ENCODE measurements at regions not wholly inside any gene's neighbourhood (a gene's known extent, or its start where the extent isn't known, plus 50 kb on each side); places are given as distances from the start of the nearest gene placed in this dataset.

GRCh38 chr13:63299866-63300394 is 1884.3 kb upstream of the PCDH20 start:
- no peak for DNase-seq (ENCODE audit: low read depth)
- TF ChIP-seq, protein P1, sequence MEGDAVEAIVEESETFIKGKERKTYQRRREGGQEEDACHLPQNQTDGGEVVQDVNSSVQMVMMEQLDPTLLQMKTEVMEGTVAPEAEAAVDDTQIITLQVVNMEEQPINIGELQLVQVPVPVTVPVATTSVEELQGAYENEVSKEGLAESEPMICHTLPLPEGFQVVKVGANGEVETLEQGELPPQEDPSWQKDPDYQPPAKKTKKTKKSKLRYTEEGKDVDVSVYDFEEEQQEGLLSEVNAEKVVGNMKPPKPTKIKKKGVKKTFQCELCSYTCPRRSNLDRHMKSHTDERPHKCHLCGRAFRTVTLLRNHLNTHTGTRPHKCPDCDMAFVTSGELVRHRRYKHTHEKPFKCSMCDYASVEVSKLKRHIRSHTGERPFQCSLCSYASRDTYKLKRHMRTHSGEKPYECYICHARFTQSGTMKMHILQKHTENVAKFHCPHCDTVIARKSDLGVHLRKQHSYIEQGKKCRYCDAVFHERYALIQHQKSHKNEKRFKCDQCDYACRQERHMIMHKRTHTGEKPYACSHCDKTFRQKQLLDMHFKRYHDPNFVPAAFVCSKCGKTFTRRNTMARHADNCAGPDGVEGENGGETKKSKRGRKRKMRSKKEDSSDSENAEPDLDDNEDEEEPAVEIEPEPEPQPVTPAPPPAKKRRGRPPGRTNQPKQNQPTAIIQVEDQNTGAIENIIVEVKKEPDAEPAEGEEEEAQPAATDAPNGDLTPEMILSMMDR (conservative IDR thresholded peaks at IDR 0.05; ENCODE audit: control insufficient read depth, insufficient read depth, low read depth, low read length): no peak
- no peak overlapping the region for H3K4me3 ChIP-seq (ENCODE audit: control insufficient read depth, low read depth, low read length)

DNA sequence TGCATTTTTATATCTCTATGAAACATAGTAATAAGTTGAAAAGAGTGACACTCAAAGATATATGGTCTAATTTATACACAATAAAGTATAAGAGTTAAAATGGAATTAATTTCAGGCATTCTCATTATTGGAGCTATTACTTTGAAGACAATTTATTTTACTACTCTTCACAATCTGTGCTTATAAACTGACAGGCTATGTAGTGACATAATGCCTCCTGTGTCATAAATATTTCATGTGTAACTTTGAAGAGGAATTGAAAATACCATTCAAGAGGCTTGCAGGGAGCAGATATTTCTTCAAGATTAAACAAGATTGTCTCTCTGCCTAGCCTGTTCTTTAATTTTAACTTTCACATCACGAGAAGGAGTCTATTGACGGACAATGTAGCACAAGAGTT is 1881.5 kb upstream of the PCDH20 start:
- DNase-seq (ENCODE audit: low read depth): no peak

GRCh38 chr13:63291701-63292100 is 1876.1 kb upstream of the PCDH20 start:
- DNase-seq (ENCODE audit: low read depth): no peak
- no peak overlapping the region for H3K4me3 ChIP-seq (ENCODE audit: control insufficient read depth, low read depth, low read length)
- TF ChIP-seq, protein P1 (conservative IDR thresholded peaks at IDR 0.05; ENCODE audit: control insufficient read depth, insufficient read depth, low read depth, low read length): no peak

More for the DNA sequence above, 1881.5 kb upstream of the PCDH20 start:
- H3K4me3 ChIP-seq (ENCODE audit: control insufficient read depth, low read depth, low read length): no peak overlapping the region
- TF ChIP-seq, protein P1 (conservative IDR thresholded peaks at IDR 0.05; ENCODE audit: control insufficient read depth, insufficient read depth, low read depth, low read length): no peak

GRCh38 chr13:63288576-63288975 is 1872.9 kb upstream of the PCDH20 start:
- no peak overlapping the region for H3K4me3 ChIP-seq (ENCODE audit: control insufficient read depth, low read depth, low read length)
- DNase-seq (ENCODE audit: low read depth): no peak
- TF ChIP-seq, protein P1 (conservative IDR thresholded peaks at IDR 0.05; ENCODE audit: control insufficient read depth, insufficient read depth, low read depth, low read length): no peak

DNA sequence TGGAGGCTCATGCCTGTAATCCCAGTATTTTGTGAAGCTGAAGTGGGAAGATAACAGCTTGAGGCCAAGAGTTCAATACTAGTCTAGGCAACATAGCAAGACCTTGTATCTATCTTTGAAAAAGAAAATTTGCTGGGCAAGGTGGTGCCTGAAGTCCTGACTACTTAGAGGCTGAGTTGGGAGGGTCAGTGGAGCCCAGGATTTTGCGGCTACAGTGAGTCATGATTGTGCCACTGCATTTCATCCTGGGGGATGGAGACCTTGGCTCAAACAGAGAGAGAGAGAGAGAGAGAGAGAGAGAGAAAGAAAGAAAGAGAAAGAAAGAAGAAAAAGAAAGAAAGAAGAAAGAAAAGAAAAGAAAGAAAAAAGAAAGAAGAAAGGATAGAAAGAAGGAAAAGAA is 1872.3 kb upstream of the PCDH20 start:
- TF ChIP-seq, protein P1 (conservative IDR thresholded peaks at IDR 0.05; ENCODE audit: control insufficient read depth, insufficient read depth, low read depth, low read length): no peak
- no peak overlapping the region for H3K4me3 ChIP-seq (ENCODE audit: control insufficient read depth, low read depth, low read length)
- DNase-seq (ENCODE audit: low read depth): no peak

DNA sequence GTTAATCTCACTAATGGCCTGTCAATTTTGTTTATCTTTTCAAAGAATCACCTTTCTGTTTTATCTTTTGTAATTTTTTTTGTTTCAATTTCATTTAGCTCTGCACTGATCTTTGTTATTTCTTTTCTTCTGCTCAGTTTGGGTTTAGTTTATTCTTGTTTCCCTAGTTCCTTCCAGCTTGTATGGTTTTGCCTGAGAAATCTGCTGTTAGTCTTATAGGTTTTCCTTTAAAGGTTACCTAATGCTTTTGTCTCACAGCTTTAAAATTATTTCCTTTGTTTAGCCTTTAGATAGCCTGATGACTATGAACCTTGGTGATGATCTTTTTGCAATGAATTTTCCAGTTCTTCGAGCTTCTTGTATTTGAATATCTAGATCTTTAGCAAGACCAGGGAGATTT is 1869.8 kb upstream of the PCDH20 start:
- no peak for DNase-seq (ENCODE audit: low read depth)
- TF ChIP-seq, protein P1 (conservative IDR thresholded peaks at IDR 0.05; ENCODE audit: control insufficient read depth, insufficient read depth, low read depth, low read length): no peak
- no peak overlapping the region for H3K4me3 ChIP-seq (ENCODE audit: control insufficient read depth, low read depth, low read length)

GRCh38 chr13:63279136-63279535 is 1863.5 kb upstream of the PCDH20 start:
- TF ChIP-seq, protein P1 (conservative IDR thresholded peaks at IDR 0.05; ENCODE audit: control insufficient read depth, insufficient read depth, low read depth, low read length): no peak

More at GRCh38 chr13:63279136-63279535, 1863.5 kb upstream of the PCDH20 start:
- no peak overlapping the region for H3K4me3 ChIP-seq (ENCODE audit: control insufficient read depth, low read depth, low read length)
- no peak for DNase-seq (ENCODE audit: low read depth)

All from fibroblast of mammary gland (primary cell).